Parathyroid adenoma (tissue), 2 donors: ENCODE measurements at regions not wholly inside any gene's neighbourhood (a gene's known extent, or its start where the extent isn't known, plus 50 kb on each side); places are given as distances from the start of the nearest gene placed in this dataset.

Experiments used
- H2AFZ ChIP-seq: fragments of 300-600 bp; sonication (generic); one replicate; pipeline ENCODE4 v1.7.0; 2017; ENCODE audit warnings: antibody characterized with exemption, mild to moderate bottlenecking
- H3K27ac ChIP-seq: fragments of 300-600 bp; sonication (generic); one replicate; pipeline ENCODE4 v1.7.0; 2017
- H3K27me3 ChIP-seq: fragments of 300-600 bp; sonication (generic); one replicate; pipeline ENCODE4 v1.7.0; 2017; ENCODE audit warnings: low read length; ENCODE audit not compliant: control insufficient read depth, insufficient read depth
- H3K36me3 ChIP-seq: fragments of 300-600 bp; sonication (generic); one replicate; pipeline ENCODE4 v1.7.0; 2017; ENCODE audit warnings: low read length; ENCODE audit not compliant: control insufficient read depth, insufficient read depth
- H3K4me1 ChIP-seq: fragments of 300-600 bp; sonication (generic); one replicate; pipeline ENCODE4 v1.7.0; 2017; ENCODE audit warnings: control low read depth
- H3K4me2 ChIP-seq: fragments of 300-600 bp; sonication (generic); one replicate; pipeline ENCODE4 v1.7.0; 2017; ENCODE audit warnings: low read length
- H3K4me3 ChIP-seq: fragments of 300-600 bp; sonication (generic); one replicate; pipeline ENCODE4 v1.7.0; 2017; ENCODE audit warnings: low read depth, low read length
- H3K79me2 ChIP-seq: fragments of 300-600 bp; sonication (generic); one replicate; pipeline ENCODE4 v1.7.0; 2017; ENCODE audit warnings: control low read depth
- H3K9ac ChIP-seq: fragments of 300-600 bp; sonication (generic); one replicate; pipeline ENCODE4 v1.7.0; 2017; ENCODE audit warnings: mild to moderate bottlenecking
- H3K9me3 ChIP-seq: fragments of 300-600 bp; sonication (generic); one replicate; pipeline ENCODE4 v1.7.0; 2017; ENCODE audit warnings: low read length; ENCODE audit not compliant: control insufficient read depth
- TF ChIP-seq, protein P1 (sequence below): fragments of 300-600 bp; sonication (generic); IDR thresholded peaks from one replicate; pipeline ENCODE4 v1.7.0; 2017; ENCODE audit warnings: antibody characterized with exemption, mild to moderate bottlenecking
- donor health status: primary hyperparathyroidism.

DNA sequence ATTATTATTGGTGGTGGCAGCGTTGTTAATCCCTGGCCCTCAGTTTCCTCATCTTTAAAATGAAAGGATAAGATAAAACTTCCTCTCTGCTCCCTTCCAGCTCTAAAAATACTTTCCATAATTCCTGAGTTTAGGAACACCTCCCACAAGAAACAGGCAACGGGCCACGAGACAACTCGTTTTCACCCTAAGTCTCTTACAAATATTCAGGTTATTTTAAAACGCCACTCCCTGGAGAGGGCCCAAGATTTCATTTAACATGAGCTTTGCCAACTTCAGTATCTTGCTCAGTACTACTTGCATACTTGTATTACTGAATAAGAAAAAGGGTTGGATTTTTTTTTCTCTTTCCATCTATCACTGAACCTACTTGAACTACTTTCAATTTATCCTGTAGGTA is 611.1 kb upstream of the FANCL start:
- no peak overlapping the region for H3K27ac ChIP-seq
- H3K4me2 ChIP-seq: no peak overlapping the region
- no peak overlapping the region for H3K4me3 ChIP-seq
- H3K79me2 ChIP-seq: no peaks in the 10 kb centered on the region
- H3K9me3 ChIP-seq: no peaks in the 10 kb centered on the region
- H3K9ac ChIP-seq: no peak overlapping the region
- TF ChIP-seq, protein P1, sequence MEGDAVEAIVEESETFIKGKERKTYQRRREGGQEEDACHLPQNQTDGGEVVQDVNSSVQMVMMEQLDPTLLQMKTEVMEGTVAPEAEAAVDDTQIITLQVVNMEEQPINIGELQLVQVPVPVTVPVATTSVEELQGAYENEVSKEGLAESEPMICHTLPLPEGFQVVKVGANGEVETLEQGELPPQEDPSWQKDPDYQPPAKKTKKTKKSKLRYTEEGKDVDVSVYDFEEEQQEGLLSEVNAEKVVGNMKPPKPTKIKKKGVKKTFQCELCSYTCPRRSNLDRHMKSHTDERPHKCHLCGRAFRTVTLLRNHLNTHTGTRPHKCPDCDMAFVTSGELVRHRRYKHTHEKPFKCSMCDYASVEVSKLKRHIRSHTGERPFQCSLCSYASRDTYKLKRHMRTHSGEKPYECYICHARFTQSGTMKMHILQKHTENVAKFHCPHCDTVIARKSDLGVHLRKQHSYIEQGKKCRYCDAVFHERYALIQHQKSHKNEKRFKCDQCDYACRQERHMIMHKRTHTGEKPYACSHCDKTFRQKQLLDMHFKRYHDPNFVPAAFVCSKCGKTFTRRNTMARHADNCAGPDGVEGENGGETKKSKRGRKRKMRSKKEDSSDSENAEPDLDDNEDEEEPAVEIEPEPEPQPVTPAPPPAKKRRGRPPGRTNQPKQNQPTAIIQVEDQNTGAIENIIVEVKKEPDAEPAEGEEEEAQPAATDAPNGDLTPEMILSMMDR: no peak
- no peaks in the 10 kb centered on the region for H3K36me3 ChIP-seq
- H3K4me1 ChIP-seq: no peaks in the 10 kb centered on the region
- no peak overlapping the region for H2AFZ ChIP-seq
- H3K27me3 ChIP-seq: no peaks in the 10 kb centered on the region

DNA sequence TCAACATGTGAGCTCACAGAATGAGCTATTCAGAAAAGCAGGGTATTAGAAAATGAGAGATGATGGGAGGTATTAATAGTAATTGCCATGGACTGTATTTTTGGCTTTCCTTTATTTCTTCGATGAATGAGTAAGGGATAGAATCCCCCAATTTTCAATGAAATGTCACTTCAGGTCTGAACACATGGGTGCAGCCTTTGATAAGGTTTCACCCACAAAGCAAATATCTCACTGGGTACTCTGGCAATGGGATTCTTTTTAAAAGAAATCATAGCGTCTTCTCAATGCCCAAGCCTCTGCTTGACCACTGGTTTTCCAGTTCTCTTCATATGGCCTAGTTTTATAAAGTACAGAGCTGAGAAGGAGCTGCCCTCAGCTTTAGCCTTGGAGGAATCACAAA is 610.5 kb upstream of the FANCL start:
- Histone ChIP-seq H3K4me2 (no peak overlapping the region), H3K79me2 (no peaks in the 10 kb centered on the region), H3K4me3 (no peak overlapping the region), H3K27me3 (no peaks in the 10 kb centered on the region), H3K36me3 (no peaks in the 10 kb centered on the region), H2AFZ (no peak overlapping the region), H3K27ac (no peak overlapping the region), H3K9me3 (no peaks in the 10 kb centered on the region), H3K4me1 (no peaks in the 10 kb centered on the region), H3K9ac (no peak overlapping the region)
- TF ChIP-seq, protein P1: no peak

DNA sequence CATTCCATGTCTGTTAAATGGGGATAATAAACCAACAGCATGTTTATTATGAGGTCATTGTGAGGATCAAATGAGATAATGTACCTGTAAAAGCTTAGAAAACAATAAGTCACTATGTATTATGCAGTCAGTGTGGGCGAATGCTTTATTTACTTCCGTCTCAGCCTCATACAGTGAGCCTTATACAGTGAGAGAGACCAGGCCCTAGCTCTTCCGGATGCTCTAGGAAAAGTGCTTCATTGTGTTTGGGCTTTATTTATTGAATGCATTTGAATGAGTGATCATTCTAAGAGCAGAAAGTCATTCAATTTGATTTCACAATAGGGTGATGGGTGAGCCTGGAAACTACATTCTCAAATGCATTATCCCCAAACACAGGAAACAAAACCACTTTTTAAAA is 603.9 kb upstream of the FANCL start:
- no peaks in the 10 kb centered on the region for H3K27me3 ChIP-seq
- H3K27ac ChIP-seq: no peak overlapping the region
- no peak overlapping the region for H3K4me3 ChIP-seq
- H3K36me3 ChIP-seq: no peaks in the 10 kb centered on the region
- no peak overlapping the region for H3K9ac ChIP-seq
- H3K79me2 ChIP-seq: no peaks in the 10 kb centered on the region
- TF ChIP-seq, protein P1: no peak
- no peak overlapping the region for H3K4me2 ChIP-seq
- no peaks in the 10 kb centered on the region for H3K4me1 ChIP-seq
- no peak overlapping the region for H2AFZ ChIP-seq
- no peaks in the 10 kb centered on the region for H3K9me3 ChIP-seq

DNA sequence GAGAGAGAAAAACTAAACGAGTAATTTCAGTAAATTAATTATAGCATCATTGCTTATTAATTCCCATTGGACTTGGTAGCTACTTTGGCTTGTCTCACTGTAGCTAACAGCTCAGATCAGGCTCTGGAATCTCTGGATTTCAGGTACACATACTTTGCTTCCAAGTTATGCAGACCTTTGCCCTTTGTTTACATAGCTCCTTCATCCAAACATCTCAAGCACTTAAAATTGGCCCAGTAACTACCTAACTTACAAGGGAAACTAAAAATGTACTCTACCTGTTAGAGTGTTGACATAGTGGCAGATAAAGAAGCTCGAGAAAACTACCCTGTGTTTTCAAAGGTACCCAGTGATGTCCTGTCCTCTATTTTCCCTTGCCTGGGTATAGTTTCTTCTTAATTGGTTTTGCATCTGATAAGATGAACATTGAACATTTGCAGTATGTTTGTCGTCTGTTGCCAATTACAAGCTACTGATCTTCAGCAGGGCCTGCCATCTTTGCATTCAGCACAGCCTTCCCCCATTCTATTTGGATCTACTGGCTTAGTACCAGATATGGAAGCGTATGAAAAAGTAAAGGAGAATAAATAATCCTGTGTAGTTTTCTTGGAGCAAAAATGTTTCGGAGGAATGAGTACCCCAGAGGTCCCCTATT is 601.5 kb upstream of the FANCL start:
- no peaks in the 10 kb centered on the region for H3K27me3 ChIP-seq
- no peak overlapping the region for H2AFZ ChIP-seq
- no peaks in the 10 kb centered on the region for H3K4me1 ChIP-seq
- H3K9me3 ChIP-seq: no peaks in the 10 kb centered on the region
- TF ChIP-seq, protein P1: no peak
- H3K27ac ChIP-seq: no peak overlapping the region
- H3K9ac ChIP-seq: no peak overlapping the region
- no peaks in the 10 kb centered on the region for H3K79me2 ChIP-seq
- no peak overlapping the region for H3K4me3 ChIP-seq
- no peak overlapping the region for H3K4me2 ChIP-seq
- no peaks in the 10 kb centered on the region for H3K36me3 ChIP-seq

DNA sequence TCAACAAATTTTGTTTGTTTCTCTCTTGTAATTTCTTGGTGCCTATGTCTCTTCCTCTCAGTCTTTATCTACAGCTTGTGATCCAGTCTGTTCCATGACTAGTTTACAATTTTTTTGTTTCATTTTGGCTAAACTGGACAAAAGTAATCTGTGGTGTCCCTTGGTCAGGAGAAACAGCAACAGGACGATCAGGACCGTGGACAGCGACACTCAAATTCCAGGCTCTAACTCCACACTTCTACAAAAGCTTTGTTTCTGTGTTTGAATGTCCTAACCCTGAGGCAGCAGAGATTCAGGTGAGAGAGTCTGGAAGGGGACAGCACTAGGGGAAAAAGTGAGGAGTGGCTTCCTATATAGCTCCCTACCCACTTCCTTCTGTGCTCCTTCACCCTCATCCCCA is 593.3 kb upstream of the FANCL start:
- Histone ChIP-seq H3K4me1 (no peaks in the 10 kb centered on the region), H3K9me3 (no peaks in the 10 kb centered on the region), H3K27ac (no peak overlapping the region), H3K9ac (no peak overlapping the region), H3K4me3 (no peak overlapping the region), H2AFZ (no peak overlapping the region), H3K79me2 (no peaks in the 10 kb centered on the region), H3K27me3 (no peaks in the 10 kb centered on the region), H3K4me2 (no peak overlapping the region), H3K36me3 (no peaks in the 10 kb centered on the region)
- TF ChIP-seq, protein P1: no peak
